HG02973 (cell line): ENCODE measurements at regions not wholly inside any gene's neighbourhood (a gene's known extent, or its start where the extent isn't known, plus 50 kb on each side); places are given as distances from the start of the nearest gene placed in this dataset.
"Not testable (repeated sequence)": the region's sequence is repeated elsewhere in the genome, so short reads cannot be mapped to it uniquely, and the experiment has no call there.

Source experiments
- ATAC-seq: cut with Tn5 transposase; IDR thresholded peaks from one replicate; pipeline ENCODE4 v1.9.1; 2021; ENCODE audit warnings: moderate library complexity; ENCODE audit not compliant: unreplicated experiment

DNA sequence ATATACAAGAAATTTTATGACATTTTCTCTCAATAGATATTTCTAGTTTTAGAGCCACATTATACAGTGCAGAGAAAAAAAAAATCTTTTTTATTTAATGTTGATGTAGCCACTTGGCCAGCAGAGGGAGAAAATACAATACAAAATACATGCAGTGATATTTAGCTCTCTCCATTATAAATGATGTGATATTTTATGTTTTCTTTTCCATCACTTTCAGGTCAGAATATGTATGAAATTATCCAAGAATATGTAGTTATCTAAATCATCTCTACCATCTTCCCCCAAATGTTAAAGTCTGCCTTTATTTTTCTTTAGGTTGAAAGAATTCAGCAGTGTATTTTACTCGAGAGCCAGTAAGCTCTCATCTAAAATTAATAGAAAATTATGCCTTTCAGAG is 533.6 kb upstream of the FSHR start:
- ATAC-seq, result no peak

- ATAC-seq, result no peak
Observed at GRCh38 chr2:49686897-49687442, 532.7 kb upstream of the FSHR start.

- no peak for ATAC-seq
Observed at GRCh38 chr2:49686291-49686690, 532.0 kb upstream of the FSHR start.

DNA sequence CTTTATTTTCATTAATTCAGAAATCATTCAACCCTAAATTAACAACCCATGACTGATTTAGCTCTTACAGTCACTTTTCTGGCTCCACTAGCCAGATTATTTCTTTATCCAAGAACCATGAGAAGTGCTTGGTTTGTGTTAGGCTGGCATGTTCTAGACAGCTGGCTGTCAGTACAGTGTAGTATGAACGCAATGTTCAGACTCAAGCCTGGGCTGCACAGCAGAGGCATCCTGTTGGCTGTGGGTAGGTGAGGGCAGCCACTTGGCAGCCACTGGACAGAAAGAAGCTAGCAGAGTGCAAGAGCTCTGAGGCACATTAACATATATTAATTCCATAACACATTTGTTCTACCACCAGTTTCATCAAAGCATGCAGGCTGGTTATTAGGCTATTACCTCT is 522.9 kb upstream of the FSHR start:
- no peak for ATAC-seq

- no peak for ATAC-seq
Observed at GRCh38 chr2:49664827-49665226, 510.5 kb upstream of the FSHR start.

GRCh38 chr2:49661809-49662208 is 507.5 kb upstream of the FSHR start:
- no peak for ATAC-seq

DNA sequence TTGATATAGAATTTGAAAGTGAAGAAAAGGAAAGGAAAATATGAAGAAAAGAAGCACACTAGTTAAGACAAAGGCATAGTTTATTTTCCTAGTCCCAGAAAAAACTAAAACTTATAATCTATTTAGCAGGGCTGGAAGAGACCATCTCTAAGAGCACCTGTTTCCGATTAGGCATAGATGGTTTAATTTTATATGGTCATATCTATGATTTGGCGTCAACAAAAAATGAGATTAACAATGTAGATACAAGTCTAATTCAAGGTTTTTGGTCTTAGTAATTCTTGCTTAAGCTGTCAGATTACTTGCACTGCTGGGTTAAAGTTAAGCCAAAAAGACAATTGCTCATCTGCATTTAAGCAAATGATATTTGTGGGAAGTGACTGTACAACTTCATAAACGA is 502.5 kb upstream of the FSHR start:
- ATAC-seq, result no peak

- ATAC-seq, result no peak
Observed at GRCh38 chr2:49643149-49643548, 488.8 kb upstream of the FSHR start.

DNA sequence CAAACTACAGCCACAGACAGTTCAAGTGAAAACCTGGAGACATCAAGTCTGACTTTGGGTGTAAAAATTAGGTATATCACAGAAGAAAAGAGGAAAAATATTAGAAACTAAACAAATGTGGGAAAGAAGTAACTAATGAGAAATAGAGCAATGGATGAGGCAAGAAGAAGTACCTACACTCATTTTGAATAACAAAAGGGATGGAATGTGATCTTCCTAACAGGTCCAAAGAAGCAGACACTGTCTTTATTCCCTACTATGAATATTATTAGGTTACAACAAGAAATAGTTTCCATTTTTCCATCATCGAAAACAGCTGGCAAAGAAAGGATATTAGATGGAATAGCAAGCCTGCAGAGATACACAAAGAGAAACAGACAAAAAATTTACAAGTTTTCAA is 486.3 kb upstream of the FSHR start:
- no peak for ATAC-seq

DNA sequence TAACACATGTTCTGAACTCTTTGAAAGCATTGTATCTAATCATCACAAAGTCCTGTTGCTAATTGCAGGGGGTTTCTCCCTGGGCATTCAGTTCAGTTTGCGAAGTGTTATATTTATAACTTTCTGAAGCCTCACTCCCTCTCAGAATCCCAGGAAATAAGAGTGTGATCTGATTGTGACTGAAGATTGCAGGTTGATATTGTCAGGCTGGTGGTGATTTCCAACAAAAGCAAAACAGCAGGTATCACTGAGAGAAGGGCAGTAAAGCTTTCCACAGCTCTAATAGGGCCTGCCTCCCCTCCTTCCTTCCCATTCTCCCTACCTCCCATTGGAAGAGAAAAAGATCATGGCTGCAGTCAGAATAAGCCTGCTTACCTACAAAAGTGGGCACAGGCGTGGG is 466.7 kb upstream of the FSHR start:
- ATAC-seq, result no peak

- ATAC-seq, result no peak
Observed at GRCh38 chr2:49619804-49620203, 465.5 kb upstream of the FSHR start.

DNA sequence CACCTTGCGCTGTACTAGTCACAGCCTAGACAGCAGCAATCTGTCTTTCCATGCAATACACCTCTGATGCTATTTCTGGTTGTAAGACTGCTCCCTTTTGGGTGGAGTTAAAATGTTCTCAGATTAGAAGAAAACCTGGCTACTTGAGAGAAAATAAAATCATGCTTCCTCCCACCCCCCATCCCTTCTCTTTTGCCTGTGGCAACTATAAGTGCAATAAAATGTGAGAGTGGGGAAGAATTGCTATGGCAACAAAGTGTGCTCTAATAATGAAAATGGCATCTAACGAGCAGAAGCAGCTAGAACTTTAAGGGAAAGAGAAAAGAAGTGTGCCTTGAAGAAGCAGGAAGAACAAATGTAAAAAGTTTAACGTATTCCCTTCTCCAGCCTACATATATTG is 464.2 kb upstream of the FSHR start:
- no peak for ATAC-seq

DNA sequence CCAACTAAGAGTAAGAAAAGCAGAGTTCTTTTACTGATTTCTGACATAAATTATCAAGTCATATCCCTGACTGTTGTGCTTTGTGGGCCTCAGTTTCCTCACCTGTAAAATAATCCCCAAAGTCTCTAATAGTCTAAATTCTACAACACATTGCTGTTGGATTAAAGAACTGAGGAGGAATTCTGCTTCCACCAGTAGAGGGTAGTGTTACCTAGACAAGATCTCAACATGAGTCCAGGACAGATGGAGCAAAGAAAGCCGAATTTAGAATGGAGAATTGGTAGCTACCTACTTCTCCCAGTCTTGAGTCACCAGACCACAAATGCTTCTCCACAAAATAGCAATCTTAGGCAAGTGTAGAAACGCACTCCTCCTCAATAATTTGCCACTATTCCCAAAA is 462.5 kb upstream of the FSHR start:
- ATAC-seq, result no peak

DNA sequence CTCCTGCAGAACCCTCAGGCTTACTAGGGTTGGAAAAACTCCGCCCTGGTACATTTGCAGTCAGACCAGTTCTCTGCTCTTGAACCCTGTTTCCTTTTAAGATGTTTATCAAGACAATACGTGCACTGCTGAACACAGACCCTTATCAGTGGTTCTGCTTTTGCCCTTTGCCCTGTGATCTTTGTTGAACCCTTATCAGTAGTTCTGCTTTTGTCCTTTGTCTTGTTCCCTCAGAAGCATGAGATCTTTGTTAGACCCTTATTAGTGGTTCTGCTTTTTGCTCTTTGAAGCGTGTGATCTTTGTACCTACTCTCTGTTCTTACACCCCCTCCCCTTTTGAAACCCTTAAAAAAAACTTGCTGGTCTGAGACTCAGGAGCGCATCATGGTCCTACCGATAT is 457.5 kb upstream of the FSHR start:
- ATAC-seq, result not testable (repeated sequence)

- ATAC-seq, result no peak
Observed at GRCh38 chr2:49600524-49600923, 446.2 kb upstream of the FSHR start.

DNA sequence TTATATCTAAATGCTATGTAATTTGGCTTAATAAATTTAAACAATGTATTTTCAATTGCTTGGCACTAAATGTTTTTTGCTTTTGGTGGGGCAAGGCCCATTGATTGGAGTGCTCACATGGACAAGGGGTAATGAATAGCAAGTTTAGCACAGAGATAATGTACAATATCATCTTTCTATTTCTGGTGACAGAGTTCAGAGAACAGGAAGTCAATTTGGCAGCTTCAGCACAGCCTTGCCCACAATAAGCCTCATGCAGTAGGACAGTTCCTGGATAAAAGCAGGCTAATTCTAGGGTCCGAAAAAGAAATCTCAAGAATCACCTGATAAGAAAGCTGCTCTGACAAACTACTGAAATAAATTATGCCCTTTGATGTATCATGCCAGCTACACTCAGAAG is 443.9 kb upstream of the FSHR start:
- ATAC-seq, result no peak

DNA sequence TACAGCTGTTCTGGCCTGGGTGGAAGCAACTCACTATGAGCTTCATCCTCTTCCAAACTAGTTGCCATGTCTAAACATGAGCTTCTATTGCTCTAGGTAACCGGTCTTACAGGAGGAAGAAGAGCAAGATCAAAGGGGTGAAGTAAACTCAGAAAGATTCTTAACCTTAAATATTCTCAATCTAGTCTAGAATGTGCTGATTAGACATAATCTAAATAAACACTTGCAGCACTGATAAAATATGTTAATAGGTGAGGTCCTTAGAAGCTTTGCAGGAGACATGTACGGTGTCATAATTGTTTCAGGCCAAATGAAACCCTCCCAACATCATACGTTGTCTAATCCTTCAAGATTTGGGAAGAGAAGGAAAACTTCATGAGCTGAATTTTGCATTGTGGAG is 431.6 kb upstream of the FSHR start:
- ATAC-seq, result no peak

DNA sequence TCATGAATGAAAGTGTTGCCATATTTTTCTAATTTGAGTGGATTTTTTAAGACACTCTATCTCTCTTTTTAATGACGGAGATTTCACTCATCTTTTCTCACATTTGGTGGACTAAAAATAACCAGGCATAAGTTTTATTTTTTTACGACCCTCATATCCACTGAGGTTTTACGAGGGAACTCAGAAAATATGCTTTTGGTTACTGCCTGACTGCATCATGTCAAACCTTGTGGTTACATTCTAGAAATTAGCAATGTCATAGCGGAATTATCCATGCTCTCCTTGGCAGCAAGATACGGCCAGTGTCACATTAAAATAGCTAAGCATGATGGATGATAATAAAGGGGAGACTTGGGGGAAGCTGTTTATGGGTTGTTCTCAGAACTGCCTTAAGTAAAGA is 428.6 kb upstream of the FSHR start:
- ATAC-seq, result no peak

DNA sequence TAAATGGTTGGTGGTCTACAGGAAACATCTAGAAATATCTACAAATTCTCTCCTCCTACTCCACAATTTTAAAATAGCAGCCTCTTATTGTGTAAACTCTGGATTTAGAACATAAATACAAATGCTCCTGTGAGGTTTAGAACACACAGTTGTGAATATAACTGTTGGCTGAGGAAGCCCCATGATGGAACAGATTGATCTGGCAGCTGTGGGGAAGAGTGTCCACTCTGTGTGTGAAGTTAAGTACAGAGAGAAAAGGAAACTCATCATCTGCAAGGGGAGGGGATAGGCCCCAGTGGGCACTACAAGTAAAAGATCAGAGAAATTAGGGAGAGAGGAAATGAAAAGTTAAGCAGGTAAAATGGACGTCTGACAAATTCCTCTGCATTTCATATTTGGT is 422.7 kb upstream of the FSHR start:
- ATAC-seq, result no peak

- no peak for ATAC-seq
Observed at GRCh38 chr2:49569176-49569575, 414.9 kb upstream of the FSHR start.

DNA sequence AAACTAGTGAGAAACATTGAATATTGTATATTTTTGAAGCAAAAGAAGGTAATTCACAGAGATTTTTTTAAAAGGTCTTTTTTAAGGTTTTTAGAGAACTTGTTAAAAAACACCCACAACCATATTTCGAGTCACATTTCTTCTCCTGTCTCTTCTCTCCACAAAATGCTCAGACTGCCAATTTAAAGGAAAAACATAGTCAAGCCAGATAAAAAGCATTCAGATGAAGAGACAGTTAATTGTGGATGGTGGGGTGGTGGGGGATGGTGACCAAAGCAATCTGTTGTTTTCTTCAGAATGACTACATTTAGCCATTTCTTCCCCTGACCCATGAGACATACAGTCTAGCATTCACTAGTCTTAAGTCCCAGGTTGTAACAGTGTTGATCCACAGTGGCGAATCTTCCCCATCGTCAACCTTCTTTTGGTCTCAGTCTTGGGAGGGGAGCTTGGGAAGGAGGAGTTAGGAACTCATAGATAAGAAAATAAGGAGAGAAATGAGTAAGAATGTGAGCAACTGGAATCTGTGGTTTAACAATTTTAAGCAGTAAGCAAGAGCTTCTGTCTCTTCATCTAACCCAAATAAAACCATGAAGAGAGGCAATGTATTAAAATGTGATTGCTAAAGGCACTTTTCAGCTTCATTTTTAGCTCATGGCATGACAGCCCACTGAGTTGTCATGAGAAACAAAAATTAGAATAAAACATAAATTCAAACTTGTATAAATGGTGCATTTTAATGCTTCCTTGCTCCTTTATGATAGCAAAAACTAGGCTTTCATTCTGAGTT is 413.7 kb upstream of the FSHR start:
- ATAC-seq, result no peak

DNA sequence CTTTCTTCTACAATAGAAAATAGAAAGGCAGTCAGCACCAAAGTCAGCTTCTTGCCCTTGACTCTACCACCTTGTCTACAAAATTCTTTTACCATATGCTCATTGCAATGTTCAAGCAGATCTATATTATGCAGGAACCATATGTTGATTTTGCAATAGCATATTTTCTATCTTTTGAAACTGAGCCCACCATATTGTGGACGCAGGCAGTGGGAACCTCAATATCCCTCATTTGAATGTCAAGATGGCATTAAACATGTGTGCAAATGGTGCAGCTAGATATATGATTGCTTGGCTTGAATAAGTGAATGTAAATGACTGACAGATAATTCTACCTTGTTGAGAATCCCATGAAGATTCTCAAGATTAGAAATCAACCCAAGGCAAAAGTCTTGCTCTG is 412.7 kb upstream of the FSHR start:
- no peak for ATAC-seq

- no peak for ATAC-seq
Observed at GRCh38 chr2:49553658-49554057, 399.3 kb upstream of the FSHR start.
